Mesodermal cell (in vitro differentiated cells): ENCODE measurements at regions not wholly inside any gene's neighbourhood (a gene's known extent, or its start where the extent isn't known, plus 50 kb on each side); places are given as distances from the start of the nearest gene placed in this dataset.

Experiments used
- H3K27ac ChIP-seq: 2 replicates; pipeline ENCODE4 v1.7.0; 2013; ENCODE audit warnings: mild to moderate bottlenecking, low read depth, low read length, moderate library complexity; ENCODE audit not compliant: severe bottlenecking
- H3K36me3 ChIP-seq: 2 replicates; pipeline ENCODE4 v1.7.1; 2013; ENCODE audit warnings: mild to moderate bottlenecking, low read length, moderate library complexity; ENCODE audit not compliant: control insufficient read depth, insufficient read depth
- H3K4me1 ChIP-seq: one replicate; pipeline ENCODE4 v1.7.1; 2013; ENCODE audit warnings: mild to moderate bottlenecking, low read length; ENCODE audit not compliant: insufficient read depth, control insufficient read depth, poor library complexity, severe bottlenecking
- H3K4me3 ChIP-seq: 2 replicates; pipeline ENCODE4 v1.7.0; 2013; ENCODE audit warnings: low read length, control low read depth, mild to moderate bottlenecking; ENCODE audit not compliant: insufficient read depth, poor library complexity, severe bottlenecking; ENCODE audit errors: extremely low read depth
- H3K9me3 ChIP-seq: 2 replicates; pipeline ENCODE4 v1.7.1; 2013; ENCODE audit warnings: mild to moderate bottlenecking, low read length, moderate library complexity; ENCODE audit not compliant: control insufficient read depth
- WGBS, 2 experiments: methylation state at CpG; one replicate each; pipeline ENCODE4 v1.1.5; 2013; ENCODE audit warnings: missing lambda C conversion rate in 2 of 2; ENCODE audit not compliant: insufficient coverage in 2 of 2; 5-methylcytosine and 5-hydroxymethylcytosine counted together

DNA sequence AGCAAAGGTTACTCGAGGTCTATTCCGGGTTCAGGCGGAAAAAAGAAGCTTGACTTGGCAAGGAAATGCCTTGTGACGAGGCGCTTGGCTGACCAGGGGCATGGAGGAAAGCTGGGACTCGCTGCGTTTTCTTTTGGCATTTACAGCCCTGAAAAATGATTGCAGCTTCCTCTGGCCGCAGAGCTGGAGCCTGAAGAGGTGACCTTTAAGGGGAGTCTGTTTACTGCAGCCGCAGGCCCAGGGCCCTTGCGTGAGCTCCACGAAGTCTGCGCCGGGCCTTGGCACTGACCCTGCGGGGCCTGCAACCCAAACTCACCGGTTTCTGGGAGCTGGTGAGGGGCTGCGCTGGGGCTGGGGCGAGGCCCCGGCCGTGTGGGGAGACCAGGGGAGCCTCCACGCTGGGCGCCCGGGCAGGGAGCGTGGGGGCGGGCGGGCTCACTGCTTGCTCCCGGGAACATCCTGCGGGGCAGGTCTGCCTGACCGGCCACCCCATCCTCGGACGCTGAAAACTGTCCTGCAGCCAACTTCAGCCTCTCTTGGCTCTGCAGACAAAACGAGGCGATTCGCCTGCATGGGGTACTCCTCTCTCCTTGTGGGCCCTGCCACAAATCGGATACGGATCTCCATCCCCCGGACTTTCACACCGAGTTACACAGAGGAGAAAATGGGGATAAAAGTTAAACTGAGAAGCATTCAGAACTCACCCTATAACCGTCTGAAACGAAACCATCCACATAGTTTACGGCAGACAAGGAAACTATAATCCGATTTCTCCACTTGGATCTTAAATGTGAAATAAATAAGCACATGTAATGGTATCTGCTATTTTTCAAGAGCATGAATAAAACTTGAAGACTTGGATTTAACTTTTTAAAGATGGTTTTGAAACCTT lies 206.3 kb upstream of the FOXF1 start:
- no peak overlapping the region for H3K4me3 ChIP-seq
- WGBS, 2 experiments: 84 to 89% methylated on average over 28 to 37 of the region's 41 CpGs
- H3K9me3 ChIP-seq: no peaks in the 10 kb centered on the region
- peaks cover 31% of the 10 kb centered on the region for H3K4me1 ChIP-seq
- peak overlapping the region; percentile 33 for H3K27ac ChIP-seq
- H3K36me3 ChIP-seq: no peaks in the 10 kb centered on the region

DNA sequence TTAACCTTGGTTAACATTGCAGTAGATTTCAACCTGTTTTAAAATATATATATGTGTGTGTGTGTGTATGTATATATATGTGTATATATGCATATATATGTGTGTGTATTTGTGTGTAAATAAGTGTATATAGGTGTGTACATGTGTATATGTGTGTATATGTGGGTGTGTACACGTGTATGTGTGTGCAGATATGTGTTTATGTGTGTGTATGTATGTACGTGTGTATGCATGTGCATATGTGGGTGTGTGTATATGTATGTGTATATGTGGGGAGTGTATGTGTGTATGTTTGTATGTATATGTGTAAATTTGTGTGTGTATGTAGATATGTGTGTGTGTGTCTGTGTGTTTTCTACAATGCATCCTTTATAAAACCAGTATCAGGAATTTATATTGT lies 205.5 kb upstream of the FOXF1 start:
- Histone ChIP-seq H3K36me3 (no peaks in the 10 kb centered on the region), H3K4me1 (peaks cover 26% of the 10 kb centered on the region), H3K4me3 (no peak overlapping the region), H3K9me3 (no peaks in the 10 kb centered on the region), H3K27ac (no peak overlapping the region)
- WGBS, 2 experiments: 97 to 100% methylated on average over 2 of the region's 2 CpGs

DNA sequence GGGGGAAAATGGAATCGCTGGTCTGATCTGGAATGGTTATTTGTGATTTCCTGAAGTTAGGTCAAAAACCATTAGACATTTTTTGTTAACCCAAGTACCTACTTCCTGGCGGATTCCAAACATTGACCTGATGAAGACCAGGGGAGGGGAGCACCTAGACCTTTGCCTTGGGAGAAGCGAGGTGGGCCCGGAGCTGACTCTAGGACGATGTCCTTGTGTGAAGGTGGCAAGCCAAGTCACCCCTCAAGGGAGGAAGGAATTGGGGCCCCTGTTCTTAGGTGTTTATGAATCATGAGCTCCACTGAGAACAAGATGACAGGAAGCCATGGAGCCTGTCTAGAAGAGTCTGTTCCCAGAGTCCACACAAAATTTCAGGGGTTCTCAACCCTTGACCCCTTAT lies 204.9 kb upstream of the FOXF1 start:
- H3K4me3 ChIP-seq: no peak overlapping the region
- 94 to 100% methylated on average over 1 to 4 of the region's 5 CpGs for WGBS, 2 experiments
- no peaks in the 10 kb centered on the region for H3K9me3 ChIP-seq
- H3K4me1 ChIP-seq: peaks cover 22% of the 10 kb centered on the region
- no peaks in the 10 kb centered on the region for H3K36me3 ChIP-seq
- no peak overlapping the region for H3K27ac ChIP-seq

DNA sequence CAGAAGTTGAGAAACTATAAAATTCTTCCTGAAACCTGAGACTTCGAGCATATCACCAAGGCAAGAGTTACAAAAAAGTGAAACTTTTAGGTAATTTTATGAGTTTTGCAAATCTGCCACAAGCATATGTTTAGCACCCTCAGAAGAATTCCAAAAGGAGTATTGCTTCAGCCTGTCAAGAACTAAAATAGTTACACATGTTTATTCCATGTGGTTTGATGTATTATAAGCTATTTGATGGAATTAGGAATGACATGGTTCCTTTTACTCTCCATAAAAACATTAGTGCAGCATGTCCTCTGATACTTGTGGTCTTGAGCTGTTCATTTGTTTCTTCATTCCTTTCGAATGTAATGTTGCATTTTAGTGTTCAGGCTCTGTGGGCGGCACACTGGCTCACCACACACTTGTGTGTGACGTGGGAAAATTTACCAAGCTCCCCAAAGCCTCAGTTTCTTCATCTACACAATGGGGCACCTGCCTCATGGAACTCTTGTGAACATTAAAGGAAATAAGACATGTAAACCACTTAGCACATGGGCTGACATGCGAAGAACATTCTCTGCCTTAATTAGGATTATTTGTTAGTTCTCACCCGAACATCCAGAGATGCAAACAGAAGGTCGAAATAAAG lies 204.2 kb upstream of the FOXF1 start:
- Histone ChIP-seq H3K27ac (no peak overlapping the region), H3K4me3 (no peak overlapping the region), H3K9me3 (no peaks in the 10 kb centered on the region), H3K4me1 (peaks cover 18% of the 10 kb centered on the region), H3K36me3 (no peaks in the 10 kb centered on the region)
- 95 to 96% methylated on average over 3 to 5 of the region's 7 CpGs for WGBS, 2 experiments

DNA sequence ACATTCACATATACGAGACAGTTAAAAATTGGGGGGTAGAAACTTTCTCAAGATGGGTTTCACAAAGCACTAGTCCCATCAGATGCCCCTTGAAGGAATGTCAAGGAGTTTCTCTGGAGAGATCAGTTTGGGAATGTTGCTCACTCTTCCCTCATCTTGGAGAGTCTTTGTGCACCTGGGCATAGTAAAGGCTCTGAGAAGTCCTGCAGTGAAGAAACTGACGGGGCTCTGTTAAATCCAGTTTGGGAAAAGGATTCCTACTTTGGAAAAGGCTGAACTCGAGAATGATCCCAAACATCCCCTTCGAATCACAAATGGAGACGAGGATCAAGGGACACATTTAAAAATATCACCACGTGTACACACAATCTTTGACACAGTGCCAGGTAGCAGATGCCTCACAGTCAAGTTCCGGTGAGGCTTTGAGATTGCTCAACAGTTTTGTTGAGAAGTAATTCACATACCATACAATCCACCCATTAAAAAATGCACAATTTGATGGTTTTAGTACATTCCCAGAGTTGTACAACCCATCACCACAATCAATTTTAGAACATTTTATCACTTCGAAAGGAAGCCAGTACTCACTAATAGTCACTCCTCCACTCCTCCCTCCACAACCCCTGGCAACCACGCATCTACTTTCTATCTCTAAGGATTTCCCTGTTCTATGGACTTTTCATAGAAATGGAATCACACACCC lies 203.4 kb upstream of the FOXF1 start:
- WGBS, 2 experiments: 89 to 96% methylated on average over 7 to 8 of the region's 9 CpGs
- H3K36me3 ChIP-seq: no peaks in the 10 kb centered on the region
- no peak overlapping the region for H3K27ac ChIP-seq
- H3K4me3 ChIP-seq: no peak overlapping the region
- peaks cover 13% of the 10 kb centered on the region for H3K4me1 ChIP-seq
- no peaks in the 10 kb centered on the region for H3K9me3 ChIP-seq

DNA sequence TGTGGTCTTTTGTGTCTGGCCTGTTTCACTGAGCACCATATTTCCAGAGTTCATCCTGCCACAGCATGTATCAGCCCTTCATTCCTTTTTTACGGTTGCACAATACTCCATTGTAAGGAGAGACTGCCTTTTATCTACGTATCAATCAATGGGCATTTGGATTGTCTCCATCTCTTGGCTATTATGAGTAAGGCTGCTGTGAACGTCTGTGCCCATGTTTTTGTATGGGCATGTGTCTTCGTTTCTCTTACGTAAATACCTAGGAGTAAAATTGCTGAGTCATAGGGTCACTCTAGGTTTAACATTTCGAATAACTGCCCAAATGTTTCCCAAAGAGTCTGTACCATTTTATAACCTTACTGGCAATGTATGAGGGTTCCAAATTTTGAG lies 202.8 kb upstream of the FOXF1 start:
- 83 to 87% methylated on average over 2 to 4 of the region's 6 CpGs for WGBS, 2 experiments
- Histone ChIP-seq H3K4me3 (no peak overlapping the region), H3K4me1 (peaks cover 13% of the 10 kb centered on the region), H3K36me3 (no peaks in the 10 kb centered on the region), H3K9me3 (no peaks in the 10 kb centered on the region), H3K27ac (no peak overlapping the region)

DNA sequence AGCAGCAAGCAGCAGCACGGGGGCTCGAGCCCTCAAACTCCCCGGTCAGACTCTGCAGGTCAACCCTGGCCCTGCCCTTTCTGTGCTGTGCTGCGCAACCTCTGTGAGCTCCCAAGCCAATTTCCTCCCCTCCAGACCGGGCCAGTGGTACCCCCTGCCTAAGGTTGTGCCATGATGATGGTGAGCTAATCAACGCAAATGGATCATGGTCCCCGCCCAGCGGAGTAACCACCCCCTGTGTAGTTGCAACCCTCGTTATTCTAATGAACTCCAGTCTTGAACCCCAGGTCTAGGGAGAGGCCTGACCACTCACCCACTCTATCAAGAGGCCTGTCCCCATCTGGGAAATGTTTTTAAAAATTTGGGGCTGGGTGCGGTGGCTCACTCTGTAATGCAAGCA lies 201.8 kb upstream of the FOXF1 start:
- Histone ChIP-seq H3K36me3 (no peaks in the 10 kb centered on the region), H3K9me3 (no peaks in the 10 kb centered on the region), H3K4me1 (peaks cover 13% of the 10 kb centered on the region), H3K4me3 (no peak overlapping the region), H3K27ac (no peak overlapping the region)
- 81 to 92% methylated on average over 7 to 8 of the region's 10 CpGs for WGBS, 2 experiments

DNA sequence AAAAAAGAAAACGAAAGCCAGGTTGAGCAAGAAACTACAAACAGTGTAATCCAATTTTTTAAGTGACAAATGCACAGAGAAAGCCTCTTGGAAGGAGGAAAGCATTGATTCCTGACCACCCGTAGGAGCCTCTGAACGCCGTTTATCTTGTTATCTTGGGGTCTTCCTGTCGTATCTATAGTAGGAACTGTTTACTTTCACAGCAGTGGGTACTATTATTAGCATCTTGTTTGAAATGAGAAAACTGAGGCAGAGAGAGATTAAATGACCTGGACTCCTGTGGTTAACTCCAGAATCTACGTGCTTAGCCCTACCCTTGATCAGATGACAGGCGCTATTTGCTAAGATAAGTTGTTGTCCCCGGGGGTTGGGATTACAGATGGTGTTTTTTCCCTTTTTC lies 196.7 kb upstream of the FOXF1 start:
- Histone ChIP-seq H3K4me3 (no peak overlapping the region), H3K36me3 (no peaks in the 10 kb centered on the region)
- WGBS, 2 experiments: 41 to 49% methylated on average over 5 to 6 of the region's 8 CpGs

DNA sequence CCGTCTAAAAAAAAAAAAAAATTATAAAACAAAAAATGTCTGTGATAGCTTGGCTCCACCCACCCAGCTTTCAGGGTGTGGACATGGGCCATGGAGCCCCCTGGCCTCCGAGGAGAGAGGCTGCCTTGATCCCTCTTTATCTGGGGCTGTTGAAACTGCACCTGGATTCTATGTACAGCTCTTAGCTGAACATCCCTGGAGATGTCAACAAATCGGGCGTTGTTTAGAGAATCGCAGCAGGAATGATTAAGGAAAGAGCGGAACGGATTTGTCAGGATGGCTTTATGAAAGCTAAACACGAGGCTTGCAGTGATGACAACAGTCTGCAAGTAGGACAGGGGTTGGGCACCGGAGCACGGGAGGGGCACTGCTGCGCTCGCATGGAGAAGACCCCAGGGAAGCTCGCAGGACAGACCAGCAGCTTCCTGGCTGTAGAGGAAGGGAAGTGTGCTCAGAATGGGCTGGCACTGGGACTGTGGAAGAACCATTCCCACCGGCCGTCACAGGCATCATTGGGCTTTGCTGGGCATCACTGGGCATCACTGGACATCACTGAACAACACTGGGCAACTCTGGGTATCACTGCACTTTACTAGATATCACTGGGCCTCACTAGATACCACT lies 195.8 kb upstream of the FOXF1 start:
- no peak overlapping the region for H3K4me3 ChIP-seq
- no peaks in the 10 kb centered on the region for H3K4me1 ChIP-seq
- no peaks in the 10 kb centered on the region for H3K36me3 ChIP-seq
- 93 to 94% methylated on average over 13 to 14 of the region's 15 CpGs for WGBS, 2 experiments
- no peaks in the 10 kb centered on the region for H3K9me3 ChIP-seq
- H3K27ac ChIP-seq: no peak overlapping the region

More for the DNA sequence above, 196.7 kb upstream of the FOXF1 start:
- Histone ChIP-seq H3K9me3 (no peaks in the 10 kb centered on the region), H3K27ac (no peak overlapping the region), H3K4me1 (no peaks in the 10 kb centered on the region)

DNA sequence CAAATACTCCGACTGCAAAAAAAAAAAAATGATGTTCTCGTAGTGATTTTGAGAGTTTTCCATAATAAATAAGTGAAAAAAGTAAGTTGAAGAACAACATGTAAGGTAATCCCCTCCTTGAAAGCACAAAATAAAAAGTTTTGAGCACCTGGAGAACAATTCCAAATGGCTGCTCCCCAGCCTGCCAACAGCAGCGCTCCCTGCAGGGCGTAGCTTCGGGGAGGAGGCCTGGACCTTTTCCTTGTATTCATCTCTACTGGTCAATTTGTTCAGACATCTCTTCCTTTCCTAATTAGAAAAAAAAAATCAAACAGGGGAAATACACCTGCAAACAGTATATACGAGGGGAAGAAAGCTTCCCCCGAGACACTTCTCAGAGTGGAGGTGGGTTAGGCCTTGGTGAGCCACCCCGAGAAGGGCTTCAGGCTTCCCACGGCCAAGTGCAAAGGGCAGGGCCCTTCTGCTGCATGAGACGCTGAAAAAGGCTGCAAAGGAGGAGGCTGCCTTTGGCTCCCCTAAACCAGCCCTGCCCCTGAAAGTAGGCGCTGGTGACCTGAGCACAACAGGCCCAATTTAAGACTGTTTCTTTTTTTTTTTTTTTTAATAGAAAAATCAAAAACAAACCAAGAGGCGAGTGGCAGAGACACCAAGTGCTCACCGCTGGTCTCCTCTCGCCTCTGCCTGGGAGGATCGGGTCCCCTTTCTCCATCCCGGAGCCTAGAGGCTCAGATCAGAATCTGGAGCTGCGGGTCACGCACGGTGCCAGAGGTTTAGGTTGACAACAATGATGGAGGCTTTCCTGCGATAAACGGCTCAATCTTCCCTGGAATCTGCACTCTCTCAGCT lies 193.1 kb upstream of the FOXF1 start:
- 85 to 89% methylated on average over 12 to 18 of the region's 21 CpGs for WGBS, 2 experiments
- H3K9me3 ChIP-seq: no peaks in the 10 kb centered on the region
- no peak overlapping the region for H3K4me3 ChIP-seq
- no peaks in the 10 kb centered on the region for H3K36me3 ChIP-seq
- no peaks in the 10 kb centered on the region for H3K4me1 ChIP-seq
- peak overlapping the region; percentile 47 for H3K27ac ChIP-seq
